ENCODE measurements at regions not wholly inside any gene's neighbourhood (a gene's known extent, or its start where the extent isn't known, plus 50 kb on each side); places are given as distances from the start of the nearest gene placed in this dataset.

GRCh38 chr17:77601054-77601979 is 357.2 kb upstream of the TNRC6C start:
- no peaks in the 10 kb centered on the region for H3K27me3 ChIP-seq (ENCODE audit: control insufficient read depth in 5 of 5, insufficient read depth in 4 of 5, low read length in 5 of 5)
- peak overlapping the region; percentile 92 for H3K27ac ChIP-seq (ENCODE audit: low read depth, low read length)
- H3K4me1 ChIP-seq (ENCODE audit: control insufficient read depth in 5 of 5, insufficient read depth in 5 of 5, low read length in 5 of 5), result peaks cover 5 to 36% (median 27%) of the 10 kb centered on the region in 5 donors
- peak overlapping the region; percentile 2 to 56 (median 30) for H3K9ac ChIP-seq (ENCODE audit: low read length in 5 of 5)
- H3K9me3 ChIP-seq (ENCODE audit: control insufficient read depth in 5 of 5, low read length in 5 of 5), result no peaks in the 10 kb centered on the region
- H3K4me3 ChIP-seq (ENCODE audit: low read depth in 1 of 5, low read length in 5 of 5), result peak overlapping the region in 1 of 5 donors; percentile 30
- H3K36me3 ChIP-seq (ENCODE audit: control insufficient read depth in 5 of 5, insufficient read depth in 5 of 5, low read length in 5 of 5), result no peaks in the 10 kb centered on the region

DNA sequence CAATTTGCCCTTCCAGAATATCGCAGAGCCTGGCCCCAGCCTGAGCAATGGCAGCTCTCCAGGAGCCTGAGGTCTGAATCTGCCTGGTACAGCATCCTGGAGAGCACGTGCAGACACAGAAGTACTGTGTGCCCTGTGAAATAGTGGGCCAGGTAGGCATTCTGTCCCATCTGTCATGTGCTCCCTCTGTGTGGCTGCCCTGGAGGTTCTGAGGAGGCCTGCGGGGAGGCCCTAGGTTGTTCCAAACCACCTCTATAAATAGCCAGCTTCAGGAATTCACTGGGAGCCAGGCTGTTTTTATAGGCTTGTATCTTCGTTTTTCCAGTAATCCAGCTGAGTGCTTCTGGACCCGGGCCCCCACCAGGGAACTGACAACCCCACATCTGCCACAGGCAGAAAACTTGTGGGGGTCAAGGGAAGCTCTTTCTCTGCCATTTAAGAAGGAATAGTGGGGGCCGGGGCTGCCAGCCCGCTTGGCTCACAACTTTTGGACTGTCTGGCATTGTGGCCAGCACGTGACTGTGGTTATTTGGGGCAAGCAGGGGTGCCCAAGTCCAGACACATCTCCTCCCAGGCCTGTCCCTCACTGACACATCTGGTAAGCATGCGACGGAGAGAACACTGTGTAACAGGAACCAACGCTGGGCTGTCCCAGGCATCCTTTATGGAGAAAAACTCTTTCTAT is 356.3 kb upstream of the TNRC6C start:
- Histone ChIP-seq H3K4me3 (ENCODE audit: low read depth in 1 of 5, low read length in 5 of 5) (no peak overlapping the region), H3K9ac (ENCODE audit: low read length in 5 of 5) (peak overlapping the region in 3 of 5 donors; percentile 2 to 56 (median 2)), H3K4me1 (ENCODE audit: control insufficient read depth in 5 of 5, insufficient read depth in 5 of 5, low read length in 5 of 5) (peaks cover 5 to 36% (median 27%) of the 10 kb centered on the region in 5 donors), H3K27ac (ENCODE audit: low read depth, low read length) (peak overlapping the region; percentile 92), H3K27me3 (ENCODE audit: control insufficient read depth in 5 of 5, insufficient read depth in 4 of 5, low read length in 5 of 5) (no peaks in the 10 kb centered on the region), H3K9me3 (ENCODE audit: control insufficient read depth in 5 of 5, low read length in 5 of 5) (no peaks in the 10 kb centered on the region), H3K36me3 (ENCODE audit: control insufficient read depth in 5 of 5, insufficient read depth in 5 of 5, low read length in 5 of 5) (no peaks in the 10 kb centered on the region)

GRCh38 chr17:77602883-77603640 is 355.4 kb upstream of the TNRC6C start:
- Histone ChIP-seq H3K27ac (ENCODE audit: low read depth, low read length) (peak overlapping the region; percentile 92), H3K27me3 (ENCODE audit: control insufficient read depth in 5 of 5, insufficient read depth in 4 of 5, low read length in 5 of 5) (no peaks in the 10 kb centered on the region), H3K4me3 (ENCODE audit: low read depth in 1 of 5, low read length in 5 of 5) (no peak overlapping the region), H3K36me3 (ENCODE audit: control insufficient read depth in 5 of 5, insufficient read depth in 5 of 5, low read length in 5 of 5) (no peaks in the 10 kb centered on the region), H3K9ac (ENCODE audit: low read length in 5 of 5) (peak overlapping the region in 1 of 5 donors; percentile 27), H3K9me3 (ENCODE audit: control insufficient read depth in 5 of 5, low read length in 5 of 5) (no peaks in the 10 kb centered on the region), H3K4me1 (ENCODE audit: control insufficient read depth in 5 of 5, insufficient read depth in 5 of 5, low read length in 5 of 5) (peaks cover 5 to 36% (median 27%) of the 10 kb centered on the region in 5 donors)

DNA sequence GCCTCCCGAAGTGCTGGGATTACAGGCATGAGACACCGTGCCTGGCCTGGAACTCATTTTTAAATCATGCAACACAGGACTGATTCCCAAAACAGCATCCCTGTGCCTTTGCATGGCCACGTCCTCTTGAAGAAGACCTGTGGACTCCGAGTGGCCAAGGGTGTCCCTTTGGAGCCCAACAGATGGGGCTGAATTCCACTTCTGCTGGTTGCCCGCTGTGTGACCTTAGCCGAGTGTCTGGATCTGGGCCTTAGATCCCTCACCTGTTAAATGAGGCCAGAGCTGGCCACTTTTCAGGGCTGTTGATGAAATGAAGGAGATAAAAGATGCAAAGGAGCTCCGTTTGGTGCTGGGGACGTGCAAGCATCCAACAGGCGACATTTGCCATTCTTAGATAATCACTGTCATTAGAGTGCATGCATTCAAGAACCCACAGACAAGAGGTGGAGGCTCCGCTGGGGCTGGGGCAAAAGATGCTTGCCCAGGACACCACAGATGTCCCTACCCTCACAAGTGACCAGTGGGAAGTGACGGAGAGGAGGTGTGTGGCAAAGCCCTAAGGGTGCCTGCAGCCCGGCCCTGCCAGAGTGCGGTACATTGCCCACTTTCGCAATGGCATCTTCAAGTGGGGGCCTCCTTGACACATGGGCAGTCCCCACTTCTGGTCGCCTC is 354.1 kb upstream of the TNRC6C start:
- Histone ChIP-seq H3K9me3 (ENCODE audit: control insufficient read depth in 5 of 5, low read length in 5 of 5) (no peaks in the 10 kb centered on the region), H3K4me1 (ENCODE audit: control insufficient read depth in 5 of 5, insufficient read depth in 5 of 5, low read length in 5 of 5) (peaks cover 5 to 36% (median 30%) of the 10 kb centered on the region in 5 donors), H3K9ac (ENCODE audit: low read length in 5 of 5) (no peak overlapping the region), H3K36me3 (ENCODE audit: control insufficient read depth in 5 of 5, insufficient read depth in 5 of 5, low read length in 5 of 5) (no peaks in the 10 kb centered on the region), H3K27ac (ENCODE audit: low read depth, low read length) (no peak overlapping the region), H3K4me3 (ENCODE audit: low read depth in 1 of 5, low read length in 5 of 5) (no peak overlapping the region), H3K27me3 (ENCODE audit: control insufficient read depth in 5 of 5, insufficient read depth in 4 of 5, low read length in 5 of 5) (peaks cover 0 to 4% (median 0%) of the 10 kb centered on the region in 5 donors)

DNA sequence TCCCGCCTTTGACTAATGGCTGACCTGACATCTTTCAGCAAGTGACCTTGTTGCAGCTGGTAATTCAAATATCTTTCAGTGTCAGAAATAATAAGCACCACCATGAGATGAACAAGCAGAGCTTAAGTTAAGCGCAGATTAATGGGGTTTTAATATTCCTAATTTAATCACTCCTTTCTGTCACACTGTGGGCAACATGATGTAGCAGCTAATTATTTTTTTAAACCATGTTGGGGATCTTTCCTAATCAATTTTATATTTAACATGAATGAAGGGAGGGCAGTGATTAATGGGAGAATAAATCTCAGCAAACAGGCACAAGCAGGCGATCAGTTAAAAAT is 353.6 kb upstream of the TNRC6C start:
- H3K27me3 ChIP-seq (ENCODE audit: control insufficient read depth in 5 of 5, insufficient read depth in 4 of 5, low read length in 5 of 5), result peaks cover 0 to 4% (median 0%) of the 10 kb centered on the region in 5 donors
- no peaks in the 10 kb centered on the region for H3K9me3 ChIP-seq (ENCODE audit: control insufficient read depth in 5 of 5, low read length in 5 of 5)
- H3K36me3 ChIP-seq (ENCODE audit: control insufficient read depth in 5 of 5, insufficient read depth in 5 of 5, low read length in 5 of 5), result no peaks in the 10 kb centered on the region
- H3K4me1 ChIP-seq (ENCODE audit: control insufficient read depth in 5 of 5, insufficient read depth in 5 of 5, low read length in 5 of 5), result peaks cover 5 to 38% (median 36%) of the 10 kb centered on the region in 5 donors
- H3K27ac ChIP-seq (ENCODE audit: low read depth, low read length), result no peak overlapping the region
- no peak overlapping the region for H3K9ac ChIP-seq (ENCODE audit: low read length in 5 of 5)
- H3K4me3 ChIP-seq (ENCODE audit: low read depth in 1 of 5, low read length in 5 of 5), result no peak overlapping the region

DNA sequence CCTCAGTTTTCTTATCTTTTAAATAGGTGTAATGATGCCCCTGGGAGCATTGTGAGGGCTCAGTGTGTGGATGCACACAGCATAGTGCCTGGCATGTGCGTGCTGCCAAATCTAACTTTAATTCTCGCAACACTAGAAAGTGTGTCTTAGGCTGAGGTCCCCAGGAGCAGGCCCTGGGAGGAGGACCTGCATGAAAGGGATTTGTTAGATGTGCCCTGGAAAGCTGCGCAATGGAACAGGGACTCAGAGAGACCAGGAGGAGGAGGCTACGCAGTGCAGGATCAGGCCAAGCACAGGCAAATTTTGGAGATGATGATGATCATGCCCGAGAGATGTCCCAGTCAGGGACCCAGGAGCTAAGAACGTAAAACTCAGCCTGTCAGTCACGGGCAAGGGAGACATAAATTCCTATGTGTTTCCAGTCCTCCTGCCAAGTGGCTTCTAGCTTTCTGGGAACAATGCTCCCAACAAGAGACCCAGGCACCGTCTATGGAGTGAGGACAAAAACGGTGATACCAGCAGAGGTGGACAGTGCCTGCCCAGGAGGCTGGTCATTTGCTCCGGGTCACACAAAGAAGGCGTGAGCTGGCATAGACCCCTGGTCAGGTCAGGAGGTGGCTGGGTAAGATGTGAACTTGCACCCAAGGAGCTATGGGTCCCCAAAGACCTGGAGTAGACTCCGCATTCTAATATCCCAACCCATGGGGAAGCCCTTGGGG is 352.2 kb upstream of the TNRC6C start:
- no peak overlapping the region for H3K27ac ChIP-seq (ENCODE audit: low read depth, low read length)
- H3K9ac ChIP-seq (ENCODE audit: low read length in 5 of 5), result no peak overlapping the region
- no peaks in the 10 kb centered on the region for H3K9me3 ChIP-seq (ENCODE audit: control insufficient read depth in 5 of 5, low read length in 5 of 5)
- no peaks in the 10 kb centered on the region for H3K36me3 ChIP-seq (ENCODE audit: control insufficient read depth in 5 of 5, insufficient read depth in 5 of 5, low read length in 5 of 5)
- peaks cover 5 to 41% (median 37%) of the 10 kb centered on the region in 5 donors for H3K4me1 ChIP-seq (ENCODE audit: control insufficient read depth in 5 of 5, insufficient read depth in 5 of 5, low read length in 5 of 5)
- H3K27me3 ChIP-seq (ENCODE audit: control insufficient read depth in 5 of 5, insufficient read depth in 4 of 5, low read length in 5 of 5), result peaks cover 0 to 4% (median 0%) of the 10 kb centered on the region in 5 donors
- H3K4me3 ChIP-seq (ENCODE audit: low read depth in 1 of 5, low read length in 5 of 5), result no peak overlapping the region

DNA sequence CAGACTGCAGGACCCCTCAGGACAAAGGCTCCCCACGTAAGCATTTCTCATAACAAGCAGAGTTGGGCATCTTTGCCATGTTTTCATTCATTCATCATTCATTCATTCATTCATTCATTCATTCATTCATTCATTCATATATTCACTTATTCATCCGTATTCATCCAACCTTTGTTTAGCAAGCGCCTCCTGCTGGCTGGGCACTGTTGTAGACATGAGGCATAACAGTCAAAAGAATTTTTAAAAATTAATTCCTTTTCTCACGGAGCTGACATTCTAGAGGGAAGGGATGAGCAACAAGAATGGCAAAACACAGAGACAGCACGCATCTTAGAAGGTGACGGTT is 351.7 kb upstream of the TNRC6C start:
- H3K9me3 ChIP-seq (ENCODE audit: control insufficient read depth in 5 of 5, low read length in 5 of 5), result no peaks in the 10 kb centered on the region
- H3K27ac ChIP-seq (ENCODE audit: low read depth, low read length), result no peak overlapping the region
- peaks cover 0 to 4% (median 0%) of the 10 kb centered on the region in 5 donors for H3K27me3 ChIP-seq (ENCODE audit: control insufficient read depth in 5 of 5, insufficient read depth in 4 of 5, low read length in 5 of 5)
- no peak overlapping the region for H3K4me3 ChIP-seq (ENCODE audit: low read depth in 1 of 5, low read length in 5 of 5)
- H3K4me1 ChIP-seq (ENCODE audit: control insufficient read depth in 5 of 5, insufficient read depth in 5 of 5, low read length in 5 of 5), result peaks cover 5 to 40% (median 37%) of the 10 kb centered on the region in 5 donors
- no peaks in the 10 kb centered on the region for H3K36me3 ChIP-seq (ENCODE audit: control insufficient read depth in 5 of 5, insufficient read depth in 5 of 5, low read length in 5 of 5)
- no peak overlapping the region for H3K9ac ChIP-seq (ENCODE audit: low read length in 5 of 5)

GRCh38 chr17:77607606-77608005 is 350.9 kb upstream of the TNRC6C start:
- Histone ChIP-seq H3K4me3 (ENCODE audit: low read depth in 1 of 5, low read length in 5 of 5) (no peak overlapping the region), H3K9me3 (ENCODE audit: control insufficient read depth in 5 of 5, low read length in 5 of 5) (no peaks in the 10 kb centered on the region), H3K4me1 (ENCODE audit: control insufficient read depth in 5 of 5, insufficient read depth in 5 of 5, low read length in 5 of 5) (peaks cover 4 to 34% (median 32%) of the 10 kb centered on the region in 5 donors), H3K9ac (ENCODE audit: low read length in 5 of 5) (no peak overlapping the region), H3K27ac (ENCODE audit: low read depth, low read length) (no peak overlapping the region), H3K27me3 (ENCODE audit: control insufficient read depth in 5 of 5, insufficient read depth in 4 of 5, low read length in 5 of 5) (peaks cover 0 to 7% (median 4%) of the 10 kb centered on the region in 5 donors), H3K36me3 (ENCODE audit: control insufficient read depth in 5 of 5, insufficient read depth in 5 of 5, low read length in 5 of 5) (no peaks in the 10 kb centered on the region)

DNA sequence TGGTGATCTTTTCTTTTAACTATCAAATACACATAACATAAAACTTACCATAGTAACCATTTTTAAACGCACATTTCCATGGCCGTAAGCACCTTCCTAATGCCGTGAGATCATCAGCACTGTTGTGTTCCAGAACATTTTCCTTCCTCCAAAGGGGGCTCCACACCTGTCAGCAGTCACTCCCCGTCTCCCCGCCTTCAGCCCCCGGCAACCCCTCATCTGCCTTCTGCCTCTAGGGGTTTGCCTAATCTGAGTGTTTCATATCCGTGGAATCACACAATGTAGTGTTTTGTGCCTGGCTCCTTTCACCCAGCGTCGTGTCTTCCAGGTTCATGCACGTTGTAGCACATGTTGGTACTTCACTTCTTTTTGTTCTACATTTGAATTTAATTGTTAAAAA is 350.1 kb upstream of the TNRC6C start:
- H3K9me3 ChIP-seq (ENCODE audit: control insufficient read depth in 5 of 5, low read length in 5 of 5), result no peaks in the 10 kb centered on the region
- no peak overlapping the region for H3K4me3 ChIP-seq (ENCODE audit: low read depth in 1 of 5, low read length in 5 of 5)
- H3K27ac ChIP-seq (ENCODE audit: low read depth, low read length), result no peak overlapping the region
- H3K36me3 ChIP-seq (ENCODE audit: control insufficient read depth in 5 of 5, insufficient read depth in 5 of 5, low read length in 5 of 5), result no peaks in the 10 kb centered on the region
- H3K4me1 ChIP-seq (ENCODE audit: control insufficient read depth in 5 of 5, insufficient read depth in 5 of 5, low read length in 5 of 5), result peaks cover 5 to 31% (median 26%) of the 10 kb centered on the region in 5 donors
- peaks cover 0 to 12% (median 4%) of the 10 kb centered on the region in 5 donors for H3K27me3 ChIP-seq (ENCODE audit: control insufficient read depth in 5 of 5, insufficient read depth in 4 of 5, low read length in 5 of 5)
- H3K9ac ChIP-seq (ENCODE audit: low read length in 5 of 5), result no peak overlapping the region
